Kidney (tissue), 13 donors: ENCODE measurements at regions not wholly inside any gene's neighbourhood (a gene's known extent, or its start where the extent isn't known, plus 50 kb on each side); places are given as distances from the start of the nearest gene placed in this dataset.

ENCODE experiments used
- DNase-seq, 5 donors: peaks; one replicate each; pipeline ENCODE4 v3.0.0-alpha.2; 2013 to 2020
- FAIRE-seq: peaks from 2 replicates; lab custom pipeline; 2012; peaks lifted over from hg19 to GRCh38; lab: Jason Lieb, UNC
- H3K27ac ChIP-seq, 2 donors: one replicate each; pipeline ENCODE4 v1.7.0; 2013; ENCODE audit warnings: low read depth in 2 of 2, low read length in 2 of 2, inconsistent platforms in 1 of 2
- H3K27me3 ChIP-seq: one replicate; pipeline ENCODE4 v1.7.1; 2013; ENCODE audit warnings: low read length, inconsistent platforms; ENCODE audit not compliant: control insufficient read depth, insufficient read depth
- H3K36me3 ChIP-seq, 3 donors: one replicate each; pipeline versions ENCODE4 v1.7.0 to v1.7.1; 2013; ENCODE audit warnings: low read length in 3 of 3, control low read depth in 1 of 3, inconsistent platforms in 1 of 3; ENCODE audit not compliant: insufficient read depth in 3 of 3, control insufficient read depth in 2 of 3
- H3K4me1 ChIP-seq, 3 donors: one replicate each; pipeline versions ENCODE4 v1.7.0 to v1.7.1; 2013; ENCODE audit warnings: low read length in 3 of 3, inconsistent platforms in 1 of 3, low read depth in 1 of 3; ENCODE audit not compliant: control insufficient read depth in 2 of 3, insufficient read depth in 2 of 3
- H3K4me3 ChIP-seq, 3 donors: one replicate each; pipeline versions ENCODE4 v1.7.0 to v1.8.1; 2013; ENCODE audit warnings: low read length in 3 of 3, control low read depth in 1 of 3, inconsistent platforms in 1 of 3
- H3K9ac ChIP-seq, 3 donors: one replicate each; pipeline versions ENCODE4 v1.7.0 to v1.7.1; 2013; ENCODE audit warnings: low read length in 3 of 3, control low read depth in 1 of 3, inconsistent platforms in 1 of 3
- H3K9me3 ChIP-seq, 3 donors: one replicate each; pipeline versions ENCODE4 v1.7.0 to v1.7.1; 2013; ENCODE audit warnings: low read length in 3 of 3, control low read depth in 1 of 3, inconsistent platforms in 1 of 3; ENCODE audit not compliant: control insufficient read depth in 2 of 3, insufficient read depth in 1 of 3
- intact Hi-C: fragments of 100-400 bp; cut with DNase I; formaldehyde crosslinking; loops from one replicate; pipeline ENCODE4 v1.11.1; 2022
- TF ChIP-seq, protein P1 (sequence below): IDR thresholded peaks from 3 replicates; pipeline ENCODE4 v1.5.1; 2012; ENCODE audit warnings: mild to moderate bottlenecking, moderate library complexity, borderline replicate concordance; ENCODE audit not compliant: insufficient read depth; ENCODE audit errors: extremely low read depth
- donor health status: control.
- donor health status: control.
- donor health status: control.
- donor health status: control.
- donor health status: control.
- donor health status: DM: yes; HTN: yes; CAD: no.
- donor health status: Normal renal cell carcinoma (clear cell type).

DNA sequence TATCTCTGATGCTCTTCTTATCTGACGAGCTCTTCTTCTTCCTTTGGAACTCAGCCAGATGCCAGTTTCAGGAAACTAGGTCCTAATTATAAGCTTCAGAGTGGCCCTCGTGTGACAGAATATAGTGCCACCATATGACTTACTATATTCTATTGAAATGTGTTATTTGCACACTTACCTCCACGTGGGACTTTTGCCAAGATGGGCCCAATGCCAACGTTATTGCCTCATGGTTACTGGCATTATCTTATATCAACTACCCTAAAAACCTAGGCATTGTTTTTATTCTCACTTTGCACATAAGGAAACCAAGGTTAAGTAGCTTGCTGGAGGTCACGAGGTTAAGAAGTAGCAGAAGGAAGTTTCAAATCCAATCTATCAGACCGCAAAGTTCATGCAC is 71.3 kb upstream of the SLCO3A1 start:
- DNase-seq (no peak), FAIRE-seq (no peak)
- Histone ChIP-seq H3K4me3 (no peak overlapping the region), H3K4me1 (no peaks in the 10 kb centered on the region), H3K27me3 (no peaks in the 10 kb centered on the region), H3K9me3 (no peaks in the 10 kb centered on the region), H3K9ac (no peak overlapping the region), H3K36me3 (no peaks in the 10 kb centered on the region), H3K27ac (no peak overlapping the region)
- TF ChIP-seq, protein P1, sequence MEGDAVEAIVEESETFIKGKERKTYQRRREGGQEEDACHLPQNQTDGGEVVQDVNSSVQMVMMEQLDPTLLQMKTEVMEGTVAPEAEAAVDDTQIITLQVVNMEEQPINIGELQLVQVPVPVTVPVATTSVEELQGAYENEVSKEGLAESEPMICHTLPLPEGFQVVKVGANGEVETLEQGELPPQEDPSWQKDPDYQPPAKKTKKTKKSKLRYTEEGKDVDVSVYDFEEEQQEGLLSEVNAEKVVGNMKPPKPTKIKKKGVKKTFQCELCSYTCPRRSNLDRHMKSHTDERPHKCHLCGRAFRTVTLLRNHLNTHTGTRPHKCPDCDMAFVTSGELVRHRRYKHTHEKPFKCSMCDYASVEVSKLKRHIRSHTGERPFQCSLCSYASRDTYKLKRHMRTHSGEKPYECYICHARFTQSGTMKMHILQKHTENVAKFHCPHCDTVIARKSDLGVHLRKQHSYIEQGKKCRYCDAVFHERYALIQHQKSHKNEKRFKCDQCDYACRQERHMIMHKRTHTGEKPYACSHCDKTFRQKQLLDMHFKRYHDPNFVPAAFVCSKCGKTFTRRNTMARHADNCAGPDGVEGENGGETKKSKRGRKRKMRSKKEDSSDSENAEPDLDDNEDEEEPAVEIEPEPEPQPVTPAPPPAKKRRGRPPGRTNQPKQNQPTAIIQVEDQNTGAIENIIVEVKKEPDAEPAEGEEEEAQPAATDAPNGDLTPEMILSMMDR: no peak
- intact Hi-C loops: no loop called here

DNA sequence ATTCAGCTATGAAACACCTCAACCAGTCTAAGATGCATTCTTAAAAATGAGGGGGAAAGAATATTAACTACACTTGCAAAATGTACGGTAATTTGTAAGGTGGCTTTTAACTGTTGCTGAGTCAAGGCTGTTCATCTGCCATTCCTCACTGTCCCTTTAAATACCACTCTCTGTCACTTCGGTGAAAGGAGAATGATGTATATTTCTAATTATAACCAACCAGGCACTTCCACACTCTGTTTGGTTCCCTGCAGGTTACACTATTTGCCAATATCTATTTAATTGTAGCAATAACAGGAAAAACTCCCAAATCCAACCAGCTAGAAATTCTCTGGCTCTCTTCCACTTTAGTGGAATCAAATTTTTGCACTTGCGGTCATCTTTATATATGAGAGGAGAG is 70.5 kb upstream of the SLCO3A1 start:
- H3K9me3 ChIP-seq: no peaks in the 10 kb centered on the region
- no peaks in the 10 kb centered on the region for H3K36me3 ChIP-seq
- TF ChIP-seq, protein P1: no peak
- no peaks in the 10 kb centered on the region for H3K4me1 ChIP-seq
- intact Hi-C loops: no loop called here
- no peak overlapping the region for H3K27ac ChIP-seq
- H3K27me3 ChIP-seq: no peaks in the 10 kb centered on the region
- H3K9ac ChIP-seq: no peak overlapping the region
- H3K4me3 ChIP-seq: no peak overlapping the region
- DNase-seq: no peak
- FAIRE-seq: no peak

GRCh38 chr15:91783451-91783850 is 70.1 kb upstream of the SLCO3A1 start:
- no peaks in the 10 kb centered on the region for H3K27me3 ChIP-seq
- TF ChIP-seq, protein P1: no peak
- FAIRE-seq (no peak), DNase-seq (no peak)
- intact Hi-C loops: no loop called here
- no peak overlapping the region for H3K27ac ChIP-seq
- no peaks in the 10 kb centered on the region for H3K36me3 ChIP-seq
- H3K4me3 ChIP-seq: no peak overlapping the region
- no peaks in the 10 kb centered on the region for H3K4me1 ChIP-seq
- H3K9me3 ChIP-seq: no peaks in the 10 kb centered on the region
- no peak overlapping the region for H3K9ac ChIP-seq
